ENCODE measurements at regions not wholly inside any gene's neighbourhood (a gene's known extent, or its start where the extent isn't known, plus 50 kb on each side); places are given as distances from the start of the nearest gene placed in this dataset.

DNA sequence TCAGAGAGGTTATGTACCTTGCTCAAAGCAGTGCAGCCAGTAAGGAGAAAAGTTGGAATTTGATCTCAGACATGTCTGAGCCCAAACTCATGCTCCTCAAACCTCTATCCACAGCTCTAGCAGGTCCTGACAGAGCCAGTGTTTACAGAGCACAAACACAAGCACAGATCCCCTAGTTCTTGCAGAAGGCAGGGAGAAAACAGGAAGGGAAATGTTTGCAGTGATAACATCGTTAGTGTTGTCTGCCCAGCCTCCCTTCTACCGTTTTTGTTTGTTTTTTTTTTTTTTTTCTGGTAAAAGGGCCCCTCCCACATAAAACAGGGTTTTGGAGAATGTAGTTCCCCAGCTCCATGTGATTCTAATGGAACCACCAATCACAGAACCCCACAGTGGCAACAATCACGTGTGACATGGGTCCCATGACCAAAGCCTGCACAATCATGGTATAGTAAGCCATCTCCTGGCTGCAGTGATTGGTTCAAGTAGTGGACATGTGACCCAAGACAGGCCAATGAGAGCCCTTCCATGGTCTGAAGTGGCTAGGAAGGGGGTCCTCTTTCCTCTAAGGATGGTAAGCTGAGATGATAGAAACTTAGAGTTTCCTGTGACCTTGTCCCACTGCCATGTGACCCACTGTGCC lies 513.4 kb downstream of the MED13L start:
- Histone ChIP-seq H3K9me3 (ENCODE audit: control extremely low read depth in 1 of 5, control insufficient read depth in 4 of 5, insufficient read depth in 2 of 5, low read depth in 1 of 5, low read length in 4 of 5) (no peaks in the 10 kb centered on the region), H3K4me1 (ENCODE audit: control extremely low read depth in 1 of 4, control insufficient read depth in 4 of 4, insufficient read depth in 4 of 4, low read length in 3 of 4) (no peaks in the 10 kb centered on the region)
- CTCF ChIA-PET = no interaction called here

GRCh38 chr12:115763376-115763775 lies 514.1 kb downstream of the MED13L start:
- 86% methylated on average over 4 of the region's 5 CpGs for WGBS (ENCODE audit: insufficient coverage)
- no peak for DNase-seq
- Histone ChIP-seq H3K9me3 (ENCODE audit: control extremely low read depth in 1 of 5, control insufficient read depth in 4 of 5, insufficient read depth in 2 of 5, low read depth in 1 of 5, low read length in 4 of 5) (no peaks in the 10 kb centered on the region), H3K36me3 (ENCODE audit: control insufficient read depth in 4 of 4, insufficient read depth in 4 of 4, low read length in 3 of 4) (no peaks in the 10 kb centered on the region), H3K4me1 (ENCODE audit: control extremely low read depth in 1 of 4, control insufficient read depth in 4 of 4, insufficient read depth in 4 of 4, low read length in 3 of 4) (no peaks in the 10 kb centered on the region), H3K4me3 (ENCODE audit: control insufficient read depth in 1 of 7, extremely low read depth in 1 of 7, insufficient read depth in 4 of 7, low read depth in 2 of 7, low read length in 6 of 7) (no peak overlapping the region), H3K27ac (ENCODE audit: insufficient read depth in 1 of 2, low read depth in 1 of 2, low read length in 2 of 2, poor library complexity in 1 of 2, severe bottlenecking in 2 of 2) (no peak overlapping the region), H3K27me3 (replicated peaks in 2 of 5; ENCODE audit: control insufficient read depth in 4 of 5, insufficient read depth in 5 of 5, low read length in 4 of 5) (peaks cover 2 to 22% (median 7%) of the 10 kb centered on the region in 5 experiments)
- ChIA-PET POLR2A (interaction anchor here (0.6 kb wide), 1 partner anchor 43 kb away, joined by 3 read pairs; no protein-coding TSS in a partner anchor), CTCF (interaction anchor here (0.7 kb wide), 1 partner anchor 1101 kb away, joined by 3 read pairs; no protein-coding TSS in a partner anchor)

More for the DNA sequence above, 513.4 kb downstream of the MED13L start:
- H3K27ac ChIP-seq (ENCODE audit: insufficient read depth in 1 of 2, low read depth in 1 of 2, low read length in 2 of 2, poor library complexity in 1 of 2, severe bottlenecking in 2 of 2) = no peak overlapping the region
- no peaks in the 10 kb centered on the region for H3K36me3 ChIP-seq (ENCODE audit: control insufficient read depth in 4 of 4, insufficient read depth in 4 of 4, low read length in 3 of 4)
- H3K4me3 ChIP-seq (ENCODE audit: control insufficient read depth in 1 of 7, extremely low read depth in 1 of 7, insufficient read depth in 4 of 7, low read depth in 2 of 7, low read length in 6 of 7) = no peak overlapping the region
- peaks cover 2 to 15% (median 4%) of the 10 kb centered on the region in 5 experiments for H3K27me3 ChIP-seq (replicated peaks in 2 of 5; ENCODE audit: control insufficient read depth in 4 of 5, insufficient read depth in 5 of 5, low read length in 4 of 5)
- POLR2A ChIA-PET = no interaction called here
- no peak for DNase-seq
- 19% methylated on average over 3 of the region's 3 CpGs for WGBS (ENCODE audit: insufficient coverage)

- ChIA-PET POLR2A (interaction anchor here (0.6 kb wide), 1 partner anchor 42 kb away, joined by 3 read pairs; no protein-coding TSS in a partner anchor), CTCF (interaction anchor here (0.7 kb wide), 1 partner anchor 1100 kb away, joined by 3 read pairs; no protein-coding TSS in a partner anchor)
- Histone ChIP-seq H3K36me3 (ENCODE audit: control insufficient read depth in 4 of 4, insufficient read depth in 4 of 4, low read length in 3 of 4) (no peaks in the 10 kb centered on the region), H3K4me1 (ENCODE audit: control extremely low read depth in 1 of 4, control insufficient read depth in 4 of 4, insufficient read depth in 4 of 4, low read length in 3 of 4) (no peaks in the 10 kb centered on the region), H3K4me3 (ENCODE audit: control insufficient read depth in 1 of 7, extremely low read depth in 1 of 7, insufficient read depth in 4 of 7, low read depth in 2 of 7, low read length in 6 of 7) (no peak overlapping the region), H3K9me3 (ENCODE audit: control extremely low read depth in 1 of 5, control insufficient read depth in 4 of 5, insufficient read depth in 2 of 5, low read depth in 1 of 5, low read length in 4 of 5) (no peaks in the 10 kb centered on the region), H3K27me3 (replicated peaks in 2 of 5; ENCODE audit: control insufficient read depth in 4 of 5, insufficient read depth in 5 of 5, low read length in 4 of 5) (peaks cover 2 to 25% (median 8%) of the 10 kb centered on the region in 5 experiments), H3K27ac (ENCODE audit: insufficient read depth in 1 of 2, low read depth in 1 of 2, low read length in 2 of 2, poor library complexity in 1 of 2, severe bottlenecking in 2 of 2) (no peak overlapping the region)
- no CpG with 5 or more reads among the region's 3 CpGs for WGBS (ENCODE audit: insufficient coverage)
- no peak for DNase-seq
Observed at GRCh38 chr12:115762936-115763335, 514.6 kb downstream of the MED13L start.

GRCh38 chr12:115761784-115762183 lies 515.7 kb downstream of the MED13L start:
- H3K9me3 ChIP-seq (ENCODE audit: control extremely low read depth in 1 of 5, control insufficient read depth in 4 of 5, insufficient read depth in 2 of 5, low read depth in 1 of 5, low read length in 4 of 5) = no peaks in the 10 kb centered on the region
- no peak overlapping the region for H3K27ac ChIP-seq (ENCODE audit: insufficient read depth in 1 of 2, low read depth in 1 of 2, low read length in 2 of 2, poor library complexity in 1 of 2, severe bottlenecking in 2 of 2)
- peaks cover 2 to 32% (median 11%) of the 10 kb centered on the region in 5 experiments for H3K27me3 ChIP-seq (replicated peaks in 2 of 5; ENCODE audit: control insufficient read depth in 4 of 5, insufficient read depth in 5 of 5, low read length in 4 of 5)
- POLR2A ChIA-PET = no interaction called here
- no peak for DNase-seq
- 88% methylated on average over 1 of the region's 2 CpGs for WGBS (ENCODE audit: insufficient coverage)
- H3K4me1 ChIP-seq (ENCODE audit: control extremely low read depth in 1 of 4, control insufficient read depth in 4 of 4, insufficient read depth in 4 of 4, low read length in 3 of 4) = no peaks in the 10 kb centered on the region
- CTCF ChIA-PET = interaction anchor here (1.7 kb wide), 1 partner anchor 1105 kb away, joined by 5 read pairs; no protein-coding TSS in a partner anchor
- no peaks in the 10 kb centered on the region for H3K36me3 ChIP-seq (ENCODE audit: control insufficient read depth in 4 of 4, insufficient read depth in 4 of 4, low read length in 3 of 4)
- H3K4me3 ChIP-seq (ENCODE audit: control insufficient read depth in 1 of 7, extremely low read depth in 1 of 7, insufficient read depth in 4 of 7, low read depth in 2 of 7, low read length in 6 of 7) = no peak overlapping the region

DNA sequence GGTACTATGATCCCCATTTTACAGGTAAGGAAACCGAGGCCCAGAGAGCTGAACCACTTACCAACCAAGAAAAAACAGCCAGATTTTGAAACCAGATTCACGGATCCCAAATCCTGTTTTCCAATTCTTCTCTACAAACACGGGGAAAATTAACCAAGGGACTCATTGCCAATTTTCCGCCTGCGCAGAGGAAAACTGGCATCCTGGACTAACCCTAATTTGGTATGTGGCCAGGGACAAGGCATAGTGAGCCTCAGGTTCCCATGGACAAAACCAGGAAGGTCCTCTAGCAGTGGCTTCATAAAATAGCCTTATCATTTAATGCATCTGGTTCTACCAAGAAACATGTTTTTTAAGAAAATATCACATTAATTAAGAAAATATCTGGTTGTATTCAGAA lies 517.3 kb downstream of the MED13L start:
- 80% methylated on average over 5 of the region's 5 CpGs for WGBS (ENCODE audit: insufficient coverage)
- Histone ChIP-seq H3K9me3 (ENCODE audit: control extremely low read depth in 1 of 5, control insufficient read depth in 4 of 5, insufficient read depth in 2 of 5, low read depth in 1 of 5, low read length in 4 of 5) (no peaks in the 10 kb centered on the region), H3K36me3 (ENCODE audit: control insufficient read depth in 4 of 4, insufficient read depth in 4 of 4, low read length in 3 of 4) (no peaks in the 10 kb centered on the region), H3K27ac (ENCODE audit: insufficient read depth in 1 of 2, low read depth in 1 of 2, low read length in 2 of 2, poor library complexity in 1 of 2, severe bottlenecking in 2 of 2) (no peak overlapping the region), H3K4me3 (ENCODE audit: control insufficient read depth in 1 of 7, extremely low read depth in 1 of 7, insufficient read depth in 4 of 7, low read depth in 2 of 7, low read length in 6 of 7) (no peak overlapping the region), H3K4me1 (ENCODE audit: control extremely low read depth in 1 of 4, control insufficient read depth in 4 of 4, insufficient read depth in 4 of 4, low read length in 3 of 4) (no peaks in the 10 kb centered on the region), H3K27me3 (replicated peaks in 2 of 5; ENCODE audit: control insufficient read depth in 4 of 5, insufficient read depth in 5 of 5, low read length in 4 of 5) (peaks cover 2 to 46% (median 25%) of the 10 kb centered on the region in 5 experiments)
- CTCF ChIA-PET = interaction anchor here (1.7 kb wide), 1 partner anchor 1103 kb away, joined by 5 read pairs; no protein-coding TSS in a partner anchor
- DNase-seq = no peak
- POLR2A ChIA-PET = no interaction called here

GRCh38 chr12:115758877-115759620 lies 518.4 kb downstream of the MED13L start:
- Histone ChIP-seq H3K4me3 (ENCODE audit: control insufficient read depth in 1 of 7, extremely low read depth in 1 of 7, insufficient read depth in 4 of 7, low read depth in 2 of 7, low read length in 6 of 7) (no peak overlapping the region), H3K9me3 (ENCODE audit: control extremely low read depth in 1 of 5, control insufficient read depth in 4 of 5, insufficient read depth in 2 of 5, low read depth in 1 of 5, low read length in 4 of 5) (no peaks in the 10 kb centered on the region), H3K27ac (ENCODE audit: insufficient read depth in 1 of 2, low read depth in 1 of 2, low read length in 2 of 2, poor library complexity in 1 of 2, severe bottlenecking in 2 of 2) (no peak overlapping the region), H3K36me3 (ENCODE audit: control insufficient read depth in 4 of 4, insufficient read depth in 4 of 4, low read length in 3 of 4) (no peaks in the 10 kb centered on the region), H3K4me1 (ENCODE audit: control extremely low read depth in 1 of 4, control insufficient read depth in 4 of 4, insufficient read depth in 4 of 4, low read length in 3 of 4) (no peaks in the 10 kb centered on the region), H3K27me3 (replicated peaks in 2 of 5; ENCODE audit: control insufficient read depth in 4 of 5, insufficient read depth in 5 of 5, low read length in 4 of 5) (peaks cover 2 to 54% (median 31%) of the 10 kb centered on the region in 5 experiments)
- ChIA-PET CTCF (interaction anchor here (1.3 kb wide), 1 partner anchor 9 kb away, joined by 3 read pairs; no protein-coding TSS in a partner anchor), POLR2A (no interaction called here)
- 91% methylated on average over 5 of the region's 9 CpGs for WGBS (ENCODE audit: insufficient coverage)
- DNase-seq = no peak

GRCh38 chr12:115758183-115758582 lies 519.3 kb downstream of the MED13L start:
- POLR2A ChIA-PET = no interaction called here
- no peak overlapping the region for H3K27ac ChIP-seq (ENCODE audit: insufficient read depth in 1 of 2, low read depth in 1 of 2, low read length in 2 of 2, poor library complexity in 1 of 2, severe bottlenecking in 2 of 2)
- no peak for DNase-seq
- CTCF ChIA-PET = interaction anchor here (1.0 to 1.3 kb wide), 2 partner anchors 9 to 1096 kb away, joined by 3 read pairs; no protein-coding TSS in a partner anchor
- no peaks in the 10 kb centered on the region for H3K36me3 ChIP-seq (ENCODE audit: control insufficient read depth in 4 of 4, insufficient read depth in 4 of 4, low read length in 3 of 4)
- peaks cover 2 to 54% (median 31%) of the 10 kb centered on the region in 5 experiments for H3K27me3 ChIP-seq (replicated peaks in 2 of 5; ENCODE audit: control insufficient read depth in 4 of 5, insufficient read depth in 5 of 5, low read length in 4 of 5)
- WGBS (ENCODE audit: insufficient coverage) = no CpG with 5 or more reads among the region's 5 CpGs
- no peak overlapping the region for H3K4me3 ChIP-seq (ENCODE audit: control insufficient read depth in 1 of 7, extremely low read depth in 1 of 7, insufficient read depth in 4 of 7, low read depth in 2 of 7, low read length in 6 of 7)
- no peaks in the 10 kb centered on the region for H3K4me1 ChIP-seq (ENCODE audit: control extremely low read depth in 1 of 4, control insufficient read depth in 4 of 4, insufficient read depth in 4 of 4, low read length in 3 of 4)
- H3K9me3 ChIP-seq (ENCODE audit: control extremely low read depth in 1 of 5, control insufficient read depth in 4 of 5, insufficient read depth in 2 of 5, low read depth in 1 of 5, low read length in 4 of 5) = no peaks in the 10 kb centered on the region
